HepG2 (cell line): ENCODE measurements at regions not wholly inside any gene's neighbourhood (a gene's known extent, or its start where the extent isn't known, plus 50 kb on each side); places are given as distances from the start of the nearest gene placed in this dataset.

Source experiments
- ATAC-seq: fragments of 200-7000 bp; cut with Tn5 transposase; 3 replicates; pipeline ENCODE4 v1.9.1; 2020; ENCODE audit warnings: mild to moderate bottlenecking, moderate library complexity
- BruUV-seq: library from RNA; stranded (reverse); fragments of 400-500 nt; replicated peaks from 2 replicates; lab custom pipeline; 2021; lab: Mats Ljungman, UMichigan
- CTCF ChIA-PET: fragments of 300-600 bp; formaldehyde crosslinking; extraction: SDS; loops from one replicate; lab custom pipeline; 2021; ENCODE audit warnings: low total read pairs, inconsistent platforms, low intra/inter-chr PET ratio; lab: Yijun Ruan, JAX
- POLR2A ChIA-PET: fragments of 350-600 bp; sonication (Branson Sonifier 250); formaldehyde crosslinking; loops from one replicate; lab custom pipeline; 2020; ENCODE audit warnings: antibody characterized with exemption, inconsistent platforms; lab: Yijun Ruan, JAX
- DNase-seq: peaks from one replicate; pipeline ENCODE4 v3.0.0-alpha.2; 2015; ENCODE audit warnings: low spot score
- FAIRE-seq: peaks from 3 replicates; lab custom pipeline; 2011; peaks lifted over from hg19 to GRCh38; lab: Jason Lieb, UNC
- H2AFZ ChIP-seq: one replicate; pipeline ENCODE4 v1.6.1; 2011; ENCODE audit warnings: low read length, inconsistent platforms
- H3K27ac ChIP-seq: fragments of 300-600 bp; 3 replicates; pipeline ENCODE4 v1.8.0; 2011; ENCODE audit warnings: mixed run types, mild to moderate bottlenecking, mixed read lengths, low read length, inconsistent platforms; ENCODE audit not compliant: insufficient read depth; ENCODE audit errors: extremely low read length
- H3K27me3 ChIP-seq, 2 experiments: fragments of 200-600 bp in 1 of 2; 2 replicates in 1 of 2; 3 replicates in 1 of 2; pipeline versions ENCODE4 v1.6.0 to v1.8.0; 2011; ENCODE audit warnings: low read length in 2 of 2, mild to moderate bottlenecking in 2 of 2, moderate library complexity in 2 of 2, inconsistent platforms in 1 of 2; ENCODE audit not compliant: insufficient read depth in 2 of 2, control insufficient read depth in 1 of 2
- H3K36me3 ChIP-seq, 2 experiments: fragments of 200-600 bp in 1 of 2; replicated peaks in 1 of 2; 2 replicates in 1 of 2; 3 replicates in 1 of 2; pipeline versions ENCODE4 v1.5.1 to v1.8.0; 2011; ENCODE audit warnings: low read length in 2 of 2, inconsistent platforms in 1 of 2; ENCODE audit not compliant: insufficient read depth in 2 of 2, control insufficient read depth in 1 of 2
- H3K4me1 ChIP-seq: 2 replicates; pipeline ENCODE4 v1.5.1; 2012; ENCODE audit warnings: low read length, inconsistent platforms; ENCODE audit not compliant: insufficient read depth
- H3K4me2 ChIP-seq: 2 replicates; pipeline ENCODE4 v1.6.0; 2011; ENCODE audit warnings: low read depth, low read length, inconsistent platforms
- H3K4me3 ChIP-seq, 3 experiments: fragments of 200-600 bp in 1 of 3; sonication (generic), shearing (Covaris generic) in 1 of 3; replicated peaks in 1 of 3; 2 replicates each; pipeline ENCODE4 v1.5.1; 2011 to 2016; ENCODE audit warnings: low read length in 3 of 3, inconsistent platforms in 2 of 3, low read depth in 2 of 3, mild to moderate bottlenecking in 2 of 3, control low read depth in 1 of 3, mixed read lengths in 1 of 3; ENCODE audit not compliant: insufficient read depth in 1 of 3
- H3K79me2 ChIP-seq: one replicate; pipeline ENCODE4 v1.6.1; 2011; ENCODE audit warnings: low read length, inconsistent platforms; ENCODE audit not compliant: insufficient read depth
- H3K9ac ChIP-seq: 2 replicates; pipeline ENCODE4 v1.6.0; 2011; ENCODE audit warnings: mild to moderate bottlenecking, low read depth, low read length, inconsistent platforms; ENCODE audit not compliant: insufficient read depth
- H3K9me3 ChIP-seq: 2 replicates; pipeline ENCODE4 v1.5.1; 2012; ENCODE audit warnings: mild to moderate bottlenecking, low read length
- H4K20me1 ChIP-seq: 2 replicates; pipeline ENCODE4 v1.6.0; 2011; ENCODE audit warnings: inconsistent platforms, mild to moderate bottlenecking, low read length, moderate library complexity; ENCODE audit not compliant: insufficient read depth
- FOXM1 ChIP-seq: sonication (generic); formaldehyde crosslinking; IDR thresholded peaks from 2 replicates; pipeline ENCODE4 v1.5.0; 2020; ENCODE audit warnings: missing genetic modification reagents
- FOXO1 ChIP-seq: sonication (generic); formaldehyde crosslinking; IDR thresholded peaks from 2 replicates; pipeline ENCODE4 v1.4.0; 2020; ENCODE audit warnings: missing genetic modification reagents
- GATA4 ChIP-seq: sonication (generic); IDR thresholded peaks from 2 replicates; pipeline ENCODE4 v1.6.1; 2016; ENCODE audit warnings: antibody characterized with exemption, low read depth, borderline replicate concordance
- KLF13 ChIP-seq: sonication (generic); formaldehyde crosslinking; IDR thresholded peaks from 2 replicates; pipeline ENCODE4 v1.4.0; 2020; ENCODE audit warnings: mild to moderate bottlenecking, missing genetic modification reagents
- NCOR1 ChIP-seq: fragments of 200-600 bp; sonication (generic); IDR thresholded peaks from 2 replicates; pipeline ENCODE4 v1.7.0; 2017; ENCODE audit warnings: antibody characterized with exemption, low read length, borderline replicate concordance
- NKX3-1 ChIP-seq: sonication (generic); formaldehyde crosslinking; IDR thresholded peaks from 2 replicates; pipeline ENCODE4 v1.5.0; 2020; ENCODE audit warnings: missing genetic modification reagents
- RBAK ChIP-seq: sonication (generic); formaldehyde crosslinking; IDR thresholded peaks from 2 replicates; pipeline ENCODE4 v1.5.1; 2020; ENCODE audit warnings: mild to moderate bottlenecking, missing genetic modification reagents
- RBFOX2 ChIP-seq: fragments of 200-400 bp; formaldehyde crosslinking; IDR thresholded peaks from 2 replicates; pipeline ENCODE4 v1.6.1; 2017; ENCODE audit warnings: low read depth, mild to moderate bottlenecking, low read length
- SP5 ChIP-seq: IDR thresholded peaks from 2 replicates; pipeline ENCODE4 v1.6.1; 2016; ENCODE audit warnings: low read depth, borderline replicate concordance
- ZFP41 ChIP-seq: sonication (generic); formaldehyde crosslinking; IDR thresholded peaks from 2 replicates; pipeline ENCODE4 v1.4.0; 2020; ENCODE audit warnings: mild to moderate bottlenecking, missing genetic modification reagents, borderline replicate concordance
- ZNF263 ChIP-seq: sonication (generic); formaldehyde crosslinking; IDR thresholded peaks from 2 replicates; pipeline ENCODE4 v1.4.0; 2020; ENCODE audit warnings: missing genetic modification reagents
- ZNF749 ChIP-seq: sonication (generic); formaldehyde crosslinking; IDR thresholded peaks from 2 replicates; pipeline ENCODE4 v1.8.0; 2022; ENCODE audit warnings: mild to moderate bottlenecking, missing genetic modification reagents, moderate library complexity, borderline replicate concordance
- WGBS: methylation state at CpG from one replicate; pipeline ENCODE4 v1.1.6; 2017; ENCODE audit warnings: low lambda C conversion rate; 5-methylcytosine and 5-hydroxymethylcytosine counted together
- in situ Hi-C: cut with HindIII; loops from 2 replicates; pipeline ENCODE4 v1.10.0; 2017; ENCODE audit warnings: low pct_unique_long_range_greater_than_20kb; ENCODE audit not compliant: extremely low pct_ligation_motif_present
- intact Hi-C: fragments of 100-400 bp; cut with micrococcal nuclease; formaldehyde crosslinking; loops from one replicate; pipeline ENCODE4 v1.10.0; 2022; ENCODE audit not compliant: unreplicated experiment
- TF ChIP-seq, protein P1 (sequence below): sonication (generic); formaldehyde crosslinking; IDR thresholded peaks from 2 replicates; pipeline ENCODE4 v1.5.0; 2020; ENCODE audit warnings: missing genetic modification reagents
- TF ChIP-seq, protein P2 (sequence below): sonication (generic); formaldehyde crosslinking; IDR thresholded peaks from 2 replicates; pipeline ENCODE4 v1.4.0; 2020; ENCODE audit warnings: missing genetic modification reagents, borderline replicate concordance
- TF ChIP-seq, protein P3 (sequence below): sonication (generic); formaldehyde crosslinking; IDR thresholded peaks from 2 replicates; pipeline ENCODE4 v1.5.1; 2020; ENCODE audit warnings: mild to moderate bottlenecking, missing genetic modification reagents, moderate library complexity

DNA sequence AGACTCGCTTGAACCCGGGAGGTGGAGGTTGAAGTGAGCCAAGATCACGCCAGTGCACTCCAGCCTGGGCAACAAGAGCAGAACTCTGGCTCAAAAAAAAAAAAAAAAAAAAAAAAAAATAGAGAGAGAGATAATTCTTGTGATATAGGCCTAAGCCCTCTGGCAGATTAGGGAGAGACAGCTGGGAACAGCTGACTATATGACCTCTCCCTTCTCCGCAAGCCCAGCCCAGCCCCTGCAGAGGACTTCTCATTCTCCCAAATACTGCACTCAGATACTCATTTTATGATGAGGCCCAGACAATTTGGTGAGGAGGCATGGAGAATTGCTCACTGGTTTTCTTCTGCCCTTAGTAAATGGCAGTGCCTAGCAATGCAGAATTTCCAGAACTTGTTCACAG is 262.0 kb downstream of the HAUS1 start (continued):
- TF ChIP-seq GATA4 = no peak
- TF ChIP-seq, protein P1, sequence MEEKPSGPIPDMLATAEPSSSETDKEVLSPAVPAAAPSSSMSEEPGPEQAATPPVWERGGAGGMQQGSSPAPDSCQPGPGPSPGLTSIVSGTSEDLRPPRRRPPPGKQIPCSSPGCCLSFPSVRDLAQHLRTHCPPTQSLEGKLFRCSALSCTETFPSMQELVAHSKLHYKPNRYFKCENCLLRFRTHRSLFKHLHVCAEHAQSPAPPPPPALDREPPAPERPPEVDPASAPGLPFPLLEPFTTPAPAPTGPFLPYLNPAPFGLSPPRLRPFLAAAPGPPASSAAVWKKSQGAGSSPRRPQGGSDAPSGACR (CRISPR knock-in tag) = no peak

DNA sequence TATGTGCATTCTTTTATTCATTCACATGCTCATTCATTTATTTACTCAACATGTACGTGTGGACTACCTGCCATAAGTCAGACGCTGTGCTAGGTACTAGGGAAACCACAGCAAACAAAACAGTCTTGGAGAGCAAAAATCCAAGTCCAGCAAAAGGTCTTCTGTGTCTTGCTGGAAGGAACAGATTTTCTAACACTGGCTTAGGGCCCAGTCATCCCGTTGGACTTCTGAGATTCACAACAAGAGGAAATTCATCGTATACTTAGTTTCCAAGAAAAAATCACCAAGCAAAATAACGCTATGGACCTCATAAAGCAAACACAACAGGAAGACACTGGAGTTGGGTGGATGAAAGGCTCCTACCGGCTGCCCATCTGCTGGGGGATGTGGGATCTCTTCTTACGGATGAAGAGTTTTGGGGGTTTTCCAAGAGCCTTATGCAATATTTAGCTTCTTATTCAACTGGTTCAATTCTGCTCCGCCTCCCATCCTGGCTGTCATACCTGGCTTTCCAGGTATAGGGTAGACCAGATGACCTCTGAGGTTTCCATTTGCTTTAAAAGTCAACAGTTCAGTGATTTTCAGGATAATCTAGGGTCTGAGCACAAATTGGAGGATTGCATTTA is 262.7 kb downstream of the HAUS1 start:
- 8% methylated on average over 8 of the region's 8 CpGs for WGBS
- Histone ChIP-seq H3K4me3 (no peak overlapping the region), H2AFZ (no peak overlapping the region), H3K27ac (no peak overlapping the region), H3K4me2 (no peak overlapping the region), H3K27me3 (no peaks in the 10 kb centered on the region; a peak in 1 of 5 replicates), H3K4me1 (no peaks in the 10 kb centered on the region), H3K9ac (no peak overlapping the region), H3K9me3 (no peaks in the 10 kb centered on the region), H4K20me1 (no peaks in the 10 kb centered on the region), H3K79me2 (no peaks in the 10 kb centered on the region), H3K36me3 (no peaks in the 10 kb centered on the region)
- FAIRE-seq (no peak), DNase-seq (no peak), ATAC-seq (no peak)
- in situ Hi-C loops (no loop called here), intact Hi-C loops (no loop called here)
- no TSS peak for BruUV-seq
- CTCF ChIA-PET = no interaction called here
- POLR2A ChIA-PET = no interaction called here
- TF ChIP-seq ZNF263 (CRISPR knock-in tag) (no peak), ZNF749 (CRISPR knock-in tag) (no peak), FOXM1 (CRISPR knock-in tag) (no peak), RBAK (CRISPR knock-in tag) (no peak), RBFOX2 (no peak), SP5 (CRISPR knock-in tag) (no peak), KLF13 (CRISPR knock-in tag) (no peak), NKX3-1 (CRISPR knock-in tag) (no peak), ZFP41 (CRISPR knock-in tag) (no peak), NCOR1 (no peak), FOXO1 (CRISPR knock-in tag) (no peak)
- TF ChIP-seq, protein P2, sequence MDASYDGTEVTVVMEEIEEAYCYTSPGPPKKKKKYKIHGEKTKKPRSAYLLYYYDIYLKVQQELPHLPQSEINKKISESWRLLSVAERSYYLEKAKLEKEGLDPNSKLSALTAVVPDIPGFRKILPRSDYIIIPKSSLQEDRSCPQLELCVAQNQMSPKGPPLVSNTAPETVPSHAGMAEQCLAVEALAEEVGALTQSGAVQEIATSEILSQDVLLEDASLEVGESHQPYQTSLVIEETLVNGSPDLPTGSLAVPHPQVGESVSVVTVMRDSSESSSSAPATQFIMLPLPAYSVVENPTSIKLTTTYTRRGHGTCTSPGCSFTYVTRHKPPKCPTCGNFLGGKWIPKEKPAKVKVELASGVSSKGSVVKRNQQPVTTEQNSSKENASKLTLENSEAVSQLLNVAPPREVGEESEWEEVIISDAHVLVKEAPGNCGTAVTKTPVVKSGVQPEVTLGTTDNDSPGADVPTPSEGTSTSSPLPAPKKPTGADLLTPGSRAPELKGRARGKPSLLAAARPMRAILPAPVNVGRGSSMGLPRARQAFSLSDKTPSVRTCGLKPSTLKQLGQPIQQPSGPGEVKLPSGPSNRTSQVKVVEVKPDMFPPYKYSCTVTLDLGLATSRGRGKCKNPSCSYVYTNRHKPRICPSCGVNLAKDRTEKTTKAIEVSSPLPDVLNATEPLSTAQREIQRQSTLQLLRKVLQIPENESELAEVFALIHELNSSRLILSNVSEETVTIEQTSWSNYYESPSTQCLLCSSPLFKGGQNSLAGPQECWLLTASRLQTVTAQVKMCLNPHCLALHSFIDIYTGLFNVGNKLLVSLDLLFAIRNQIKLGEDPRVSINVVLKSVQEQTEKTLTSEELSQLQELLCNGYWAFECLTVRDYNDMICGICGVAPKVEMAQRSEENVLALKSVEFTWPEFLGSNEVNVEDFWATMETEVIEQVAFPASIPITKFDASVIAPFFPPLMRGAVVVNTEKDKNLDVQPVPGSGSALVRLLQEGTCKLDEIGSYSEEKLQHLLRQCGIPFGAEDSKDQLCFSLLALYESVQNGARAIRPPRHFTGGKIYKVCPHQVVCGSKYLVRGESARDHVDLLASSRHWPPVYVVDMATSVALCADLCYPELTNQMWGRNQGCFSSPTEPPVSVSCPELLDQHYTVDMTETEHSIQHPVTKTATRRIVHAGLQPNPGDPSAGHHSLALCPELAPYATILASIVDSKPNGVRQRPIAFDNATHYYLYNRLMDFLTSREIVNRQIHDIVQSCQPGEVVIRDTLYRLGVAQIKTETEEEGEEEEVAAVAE = no peak
- TF ChIP-seq, protein P3, sequence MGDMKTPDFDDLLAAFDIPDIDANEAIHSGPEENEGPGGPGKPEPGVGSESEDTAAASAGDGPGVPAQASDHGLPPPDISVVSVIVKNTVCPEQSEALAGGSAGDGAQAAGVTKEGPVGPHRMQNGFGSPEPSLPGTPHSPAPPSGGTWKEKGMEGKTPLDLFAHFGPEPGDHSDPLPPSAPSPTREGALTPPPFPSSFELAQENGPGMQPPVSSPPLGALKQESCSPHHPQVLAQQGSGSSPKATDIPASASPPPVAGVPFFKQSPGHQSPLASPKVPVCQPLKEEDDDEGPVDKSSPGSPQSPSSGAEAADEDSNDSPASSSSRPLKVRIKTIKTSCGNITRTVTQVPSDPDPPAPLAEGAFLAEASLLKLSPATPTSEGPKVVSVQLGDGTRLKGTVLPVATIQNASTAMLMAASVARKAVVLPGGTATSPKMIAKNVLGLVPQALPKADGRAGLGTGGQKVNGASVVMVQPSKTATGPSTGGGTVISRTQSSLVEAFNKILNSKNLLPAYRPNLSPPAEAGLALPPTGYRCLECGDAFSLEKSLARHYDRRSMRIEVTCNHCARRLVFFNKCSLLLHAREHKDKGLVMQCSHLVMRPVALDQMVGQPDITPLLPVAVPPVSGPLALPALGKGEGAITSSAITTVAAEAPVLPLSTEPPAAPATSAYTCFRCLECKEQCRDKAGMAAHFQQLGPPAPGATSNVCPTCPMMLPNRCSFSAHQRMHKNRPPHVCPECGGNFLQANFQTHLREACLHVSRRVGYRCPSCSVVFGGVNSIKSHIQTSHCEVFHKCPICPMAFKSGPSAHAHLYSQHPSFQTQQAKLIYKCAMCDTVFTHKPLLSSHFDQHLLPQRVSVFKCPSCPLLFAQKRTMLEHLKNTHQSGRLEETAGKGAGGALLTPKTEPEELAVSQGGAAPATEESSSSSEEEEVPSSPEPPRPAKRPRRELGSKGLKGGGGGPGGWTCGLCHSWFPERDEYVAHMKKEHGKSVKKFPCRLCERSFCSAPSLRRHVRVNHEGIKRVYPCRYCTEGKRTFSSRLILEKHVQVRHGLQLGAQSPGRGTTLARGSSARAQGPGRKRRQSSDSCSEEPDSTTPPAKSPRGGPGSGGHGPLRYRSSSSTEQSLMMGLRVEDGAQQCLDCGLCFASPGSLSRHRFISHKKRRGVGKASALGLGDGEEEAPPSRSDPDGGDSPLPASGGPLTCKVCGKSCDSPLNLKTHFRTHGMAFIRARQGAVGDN (CRISPR knock-in tag) = no peak
